GM23338 (cell line): ENCODE measurements at regions not wholly inside any gene's neighbourhood (a gene's known extent, or its start where the extent isn't known, plus 50 kb on each side); places are given as distances from the start of the nearest gene placed in this dataset.

Experiments used
- ATAC-seq: fragments of 200-7000 bp; cut with Tn5 transposase; 3 replicates; pipeline ENCODE4 v1.9.1; 2020
- DNase-seq: peaks from one replicate; pipeline ENCODE4 v3.0.0-alpha.2; 2015; ENCODE audit warnings: low spot score
- H2AFZ ChIP-seq: fragments of 200-600 bp; sonication (generic); 2 replicates; pipeline ENCODE4 v1.8.0; 2016; ENCODE audit warnings: antibody characterized with exemption, mild to moderate bottlenecking, moderate library complexity
- H3F3A ChIP-seq: fragments of 200-600 bp; sonication (generic); replicated peaks from 2 replicates; pipeline ENCODE4 v1.8.0; 2017; ENCODE audit warnings: antibody characterized with exemption, mixed run types, low read depth
- H3K27ac ChIP-seq: fragments of 200-600 bp; sonication (generic); 2 replicates; pipeline ENCODE4 v1.6.1; 2016; ENCODE audit warnings: low read depth
- H3K27me3 ChIP-seq: fragments of 200-600 bp; sonication (generic); 2 replicates; pipeline ENCODE4 v1.8.0; 2016; ENCODE audit warnings: mild to moderate bottlenecking, mixed run types, moderate library complexity; ENCODE audit not compliant: insufficient read depth
- H3K36me3 ChIP-seq: fragments of 200-600 bp; sonication (generic); 2 replicates; pipeline ENCODE4 v1.8.0; 2016; ENCODE audit warnings: mild to moderate bottlenecking; ENCODE audit not compliant: insufficient read depth
- H3K4me1 ChIP-seq: fragments of 200-600 bp; sonication (generic); 2 replicates; pipeline ENCODE4 v1.8.0; 2016; ENCODE audit warnings: mild to moderate bottlenecking, moderate library complexity; ENCODE audit not compliant: insufficient read depth
- H3K4me2 ChIP-seq: fragments of 200-600 bp; sonication (generic); 2 replicates; pipeline ENCODE4 v1.7.1; 2017; ENCODE audit warnings: mixed run types
- H3K4me3 ChIP-seq: fragments of 200-600 bp; sonication (generic); 2 replicates; pipeline ENCODE4 v1.6.1; 2016; ENCODE audit warnings: mixed run types
- H3K79me2 ChIP-seq: fragments of 200-600 bp; sonication (generic); replicated peaks from 2 replicates; pipeline ENCODE4 v1.8.0; 2017; ENCODE audit warnings: mild to moderate bottlenecking; ENCODE audit not compliant: insufficient read depth
- H3K9me2 ChIP-seq: fragments of 200-600 bp; sonication (generic); 2 replicates; pipeline ENCODE4 v1.8.0; 2017; ENCODE audit not compliant: insufficient read depth
- H4K20me1 ChIP-seq: fragments of 200-600 bp; sonication (generic); replicated peaks from 2 replicates; pipeline ENCODE4 v1.8.0; 2017; ENCODE audit warnings: mild to moderate bottlenecking; ENCODE audit not compliant: insufficient read depth
- H3K27ac Mint-ChIP-seq: 2 replicates; pipeline ENCODE4 v1.8.0; 2020; ENCODE audit warnings: inconsistent platforms, mild to moderate bottlenecking, moderate library complexity, mixed read lengths
- H3K27me3 Mint-ChIP-seq: 3 replicates; pipeline ENCODE4 v1.8.0; 2022; ENCODE audit warnings: low read depth, mild to moderate bottlenecking, moderate library complexity, mixed read lengths, inconsistent platforms; ENCODE audit not compliant: insufficient read depth, poor library complexity
- H3K36me3 Mint-ChIP-seq: 3 replicates; pipeline ENCODE4 v1.8.0; 2021; ENCODE audit warnings: low read depth, mild to moderate bottlenecking, inconsistent platforms, moderate library complexity, mixed read lengths
- H3K4me1 Mint-ChIP-seq: 3 replicates; pipeline ENCODE4 v1.8.0; 2020; ENCODE audit warnings: mild to moderate bottlenecking, inconsistent platforms, mixed read lengths
- H3K4me3 Mint-ChIP-seq: 3 replicates; pipeline ENCODE4 v1.8.0; 2021; ENCODE audit warnings: moderate library complexity, mild to moderate bottlenecking, inconsistent platforms, mixed read lengths
- H3K9me3 Mint-ChIP-seq: 3 replicates; pipeline ENCODE4 v1.8.0; 2020; ENCODE audit warnings: moderate library complexity, mild to moderate bottlenecking, inconsistent platforms, mixed read lengths
- CREB1 ChIP-seq: fragments of 250-450 bp; sonication (Bioruptor Pico); IDR thresholded peaks from 2 replicates; pipeline ENCODE4 v1.5.0; 2020; ENCODE audit warnings: low read depth, mild to moderate bottlenecking, moderate library complexity
- EZH2 ChIP-seq: fragments of 200-600 bp; sonication (generic); IDR thresholded peaks from one replicate; pipeline ENCODE4 v1.8.0; 2017; ENCODE audit warnings: antibody characterized with exemption, mild to moderate bottlenecking, low read depth; ENCODE audit not compliant: unreplicated experiment
- EZH2phosphoT487 ChIP-seq: fragments of 200-600 bp; sonication (generic); IDR thresholded peaks from one replicate; pipeline ENCODE4 v1.8.1; 2018; ENCODE audit warnings: antibody characterized with exemption; ENCODE audit not compliant: unreplicated experiment
- JUNB ChIP-seq: IDR thresholded peaks from one replicate; pipeline ENCODE4 v1.6.1; 2016; ENCODE audit warnings: antibody characterized with exemption; ENCODE audit not compliant: unreplicated experiment
- NANOG ChIP-seq: IDR thresholded peaks from 2 replicates; pipeline ENCODE4 v1.6.1; 2016; ENCODE audit warnings: antibody characterized with exemption, borderline replicate concordance
- POLR2AphosphoS5 ChIP-seq: IDR thresholded peaks from 2 replicates; pipeline ENCODE4 v1.6.1; 2016; ENCODE audit warnings: antibody characterized with exemption, low read depth
- STAT1 ChIP-seq: IDR thresholded peaks from one replicate; pipeline ENCODE4 v1.6.1; 2016; ENCODE audit warnings: antibody characterized with exemption; ENCODE audit not compliant: unreplicated experiment
- ZNF114 ChIP-seq: fragments of 250-450 bp; sonication (Bioruptor Pico); IDR thresholded peaks from 2 replicates; pipeline ENCODE4 v1.5.0; 2020; ENCODE audit warnings: mild to moderate bottlenecking, moderate library complexity
- TF ChIP-seq, protein P1 (sequence below), 2 experiments: fragments of 200-600 bp in 1 of 2; sonication (generic) in 1 of 2; conservative IDR thresholded peaks; 2 replicates each; pipeline versions ENCODE4 v1.5.1 to v1.6.1; 2016 to 2017; ENCODE audit warnings: antibody characterized with exemption in 2 of 2, low read depth in 2 of 2, mild to moderate bottlenecking in 2 of 2, moderate library complexity in 1 of 2
- TF ChIP-seq, protein P2 (sequence below): IDR thresholded peaks from 2 replicates; pipeline ENCODE4 v1.6.1; 2016; ENCODE audit warnings: antibody characterized with exemption
- TF ChIP-seq, protein P3 (sequence below): fragments of 250-450 bp; sonication (Bioruptor Pico); IDR thresholded peaks from 2 replicates; pipeline ENCODE4 v1.5.0; 2020; ENCODE audit warnings: mild to moderate bottlenecking, moderate library complexity

DNA sequence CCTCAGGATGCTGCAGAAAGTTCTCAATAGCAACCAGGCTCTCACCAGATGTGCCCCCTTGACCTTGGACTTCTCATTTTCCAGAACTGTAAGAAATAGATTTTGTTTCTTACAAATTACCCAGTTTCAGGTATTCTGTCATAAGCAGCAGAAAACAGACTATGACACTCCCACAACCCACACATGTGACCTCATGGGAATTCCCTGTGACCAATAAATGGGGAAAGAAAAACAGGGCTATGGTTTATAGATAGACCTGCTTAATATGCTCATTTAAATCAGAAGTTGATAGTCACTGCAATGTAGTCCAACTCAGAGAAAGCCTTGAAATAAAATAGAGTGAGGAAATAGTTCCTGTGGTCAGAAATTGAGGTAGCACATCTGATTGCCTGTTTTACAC lies 380.9 kb upstream of the PTBP2 start:
- no peaks in the 10 kb centered on the region for H3K4me1 Mint-ChIP-seq
- H3K79me2 ChIP-seq: no peaks in the 10 kb centered on the region
- no peak overlapping the region for H3K4me3 Mint-ChIP-seq
- TF ChIP-seq EZH2phosphoT487 (no peak), STAT1 (no peak), CREB1 (CRISPR knock-in tag) (no peak), NANOG (no peak), POLR2AphosphoS5 (no peak), ZNF114 (no peak), JUNB (no peak), EZH2 (no peak)
- TF ChIP-seq, protein P1, sequence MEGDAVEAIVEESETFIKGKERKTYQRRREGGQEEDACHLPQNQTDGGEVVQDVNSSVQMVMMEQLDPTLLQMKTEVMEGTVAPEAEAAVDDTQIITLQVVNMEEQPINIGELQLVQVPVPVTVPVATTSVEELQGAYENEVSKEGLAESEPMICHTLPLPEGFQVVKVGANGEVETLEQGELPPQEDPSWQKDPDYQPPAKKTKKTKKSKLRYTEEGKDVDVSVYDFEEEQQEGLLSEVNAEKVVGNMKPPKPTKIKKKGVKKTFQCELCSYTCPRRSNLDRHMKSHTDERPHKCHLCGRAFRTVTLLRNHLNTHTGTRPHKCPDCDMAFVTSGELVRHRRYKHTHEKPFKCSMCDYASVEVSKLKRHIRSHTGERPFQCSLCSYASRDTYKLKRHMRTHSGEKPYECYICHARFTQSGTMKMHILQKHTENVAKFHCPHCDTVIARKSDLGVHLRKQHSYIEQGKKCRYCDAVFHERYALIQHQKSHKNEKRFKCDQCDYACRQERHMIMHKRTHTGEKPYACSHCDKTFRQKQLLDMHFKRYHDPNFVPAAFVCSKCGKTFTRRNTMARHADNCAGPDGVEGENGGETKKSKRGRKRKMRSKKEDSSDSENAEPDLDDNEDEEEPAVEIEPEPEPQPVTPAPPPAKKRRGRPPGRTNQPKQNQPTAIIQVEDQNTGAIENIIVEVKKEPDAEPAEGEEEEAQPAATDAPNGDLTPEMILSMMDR (conservative IDR thresholded peaks at IDR 0.05; ENCODE audit: low read depth in 2 of 2): no peak
- TF ChIP-seq, protein P2, sequence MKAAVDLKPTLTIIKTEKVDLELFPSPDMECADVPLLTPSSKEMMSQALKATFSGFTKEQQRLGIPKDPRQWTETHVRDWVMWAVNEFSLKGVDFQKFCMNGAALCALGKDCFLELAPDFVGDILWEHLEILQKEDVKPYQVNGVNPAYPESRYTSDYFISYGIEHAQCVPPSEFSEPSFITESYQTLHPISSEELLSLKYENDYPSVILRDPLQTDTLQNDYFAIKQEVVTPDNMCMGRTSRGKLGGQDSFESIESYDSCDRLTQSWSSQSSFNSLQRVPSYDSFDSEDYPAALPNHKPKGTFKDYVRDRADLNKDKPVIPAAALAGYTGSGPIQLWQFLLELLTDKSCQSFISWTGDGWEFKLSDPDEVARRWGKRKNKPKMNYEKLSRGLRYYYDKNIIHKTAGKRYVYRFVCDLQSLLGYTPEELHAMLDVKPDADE: no peak
- TF ChIP-seq, protein P3, sequence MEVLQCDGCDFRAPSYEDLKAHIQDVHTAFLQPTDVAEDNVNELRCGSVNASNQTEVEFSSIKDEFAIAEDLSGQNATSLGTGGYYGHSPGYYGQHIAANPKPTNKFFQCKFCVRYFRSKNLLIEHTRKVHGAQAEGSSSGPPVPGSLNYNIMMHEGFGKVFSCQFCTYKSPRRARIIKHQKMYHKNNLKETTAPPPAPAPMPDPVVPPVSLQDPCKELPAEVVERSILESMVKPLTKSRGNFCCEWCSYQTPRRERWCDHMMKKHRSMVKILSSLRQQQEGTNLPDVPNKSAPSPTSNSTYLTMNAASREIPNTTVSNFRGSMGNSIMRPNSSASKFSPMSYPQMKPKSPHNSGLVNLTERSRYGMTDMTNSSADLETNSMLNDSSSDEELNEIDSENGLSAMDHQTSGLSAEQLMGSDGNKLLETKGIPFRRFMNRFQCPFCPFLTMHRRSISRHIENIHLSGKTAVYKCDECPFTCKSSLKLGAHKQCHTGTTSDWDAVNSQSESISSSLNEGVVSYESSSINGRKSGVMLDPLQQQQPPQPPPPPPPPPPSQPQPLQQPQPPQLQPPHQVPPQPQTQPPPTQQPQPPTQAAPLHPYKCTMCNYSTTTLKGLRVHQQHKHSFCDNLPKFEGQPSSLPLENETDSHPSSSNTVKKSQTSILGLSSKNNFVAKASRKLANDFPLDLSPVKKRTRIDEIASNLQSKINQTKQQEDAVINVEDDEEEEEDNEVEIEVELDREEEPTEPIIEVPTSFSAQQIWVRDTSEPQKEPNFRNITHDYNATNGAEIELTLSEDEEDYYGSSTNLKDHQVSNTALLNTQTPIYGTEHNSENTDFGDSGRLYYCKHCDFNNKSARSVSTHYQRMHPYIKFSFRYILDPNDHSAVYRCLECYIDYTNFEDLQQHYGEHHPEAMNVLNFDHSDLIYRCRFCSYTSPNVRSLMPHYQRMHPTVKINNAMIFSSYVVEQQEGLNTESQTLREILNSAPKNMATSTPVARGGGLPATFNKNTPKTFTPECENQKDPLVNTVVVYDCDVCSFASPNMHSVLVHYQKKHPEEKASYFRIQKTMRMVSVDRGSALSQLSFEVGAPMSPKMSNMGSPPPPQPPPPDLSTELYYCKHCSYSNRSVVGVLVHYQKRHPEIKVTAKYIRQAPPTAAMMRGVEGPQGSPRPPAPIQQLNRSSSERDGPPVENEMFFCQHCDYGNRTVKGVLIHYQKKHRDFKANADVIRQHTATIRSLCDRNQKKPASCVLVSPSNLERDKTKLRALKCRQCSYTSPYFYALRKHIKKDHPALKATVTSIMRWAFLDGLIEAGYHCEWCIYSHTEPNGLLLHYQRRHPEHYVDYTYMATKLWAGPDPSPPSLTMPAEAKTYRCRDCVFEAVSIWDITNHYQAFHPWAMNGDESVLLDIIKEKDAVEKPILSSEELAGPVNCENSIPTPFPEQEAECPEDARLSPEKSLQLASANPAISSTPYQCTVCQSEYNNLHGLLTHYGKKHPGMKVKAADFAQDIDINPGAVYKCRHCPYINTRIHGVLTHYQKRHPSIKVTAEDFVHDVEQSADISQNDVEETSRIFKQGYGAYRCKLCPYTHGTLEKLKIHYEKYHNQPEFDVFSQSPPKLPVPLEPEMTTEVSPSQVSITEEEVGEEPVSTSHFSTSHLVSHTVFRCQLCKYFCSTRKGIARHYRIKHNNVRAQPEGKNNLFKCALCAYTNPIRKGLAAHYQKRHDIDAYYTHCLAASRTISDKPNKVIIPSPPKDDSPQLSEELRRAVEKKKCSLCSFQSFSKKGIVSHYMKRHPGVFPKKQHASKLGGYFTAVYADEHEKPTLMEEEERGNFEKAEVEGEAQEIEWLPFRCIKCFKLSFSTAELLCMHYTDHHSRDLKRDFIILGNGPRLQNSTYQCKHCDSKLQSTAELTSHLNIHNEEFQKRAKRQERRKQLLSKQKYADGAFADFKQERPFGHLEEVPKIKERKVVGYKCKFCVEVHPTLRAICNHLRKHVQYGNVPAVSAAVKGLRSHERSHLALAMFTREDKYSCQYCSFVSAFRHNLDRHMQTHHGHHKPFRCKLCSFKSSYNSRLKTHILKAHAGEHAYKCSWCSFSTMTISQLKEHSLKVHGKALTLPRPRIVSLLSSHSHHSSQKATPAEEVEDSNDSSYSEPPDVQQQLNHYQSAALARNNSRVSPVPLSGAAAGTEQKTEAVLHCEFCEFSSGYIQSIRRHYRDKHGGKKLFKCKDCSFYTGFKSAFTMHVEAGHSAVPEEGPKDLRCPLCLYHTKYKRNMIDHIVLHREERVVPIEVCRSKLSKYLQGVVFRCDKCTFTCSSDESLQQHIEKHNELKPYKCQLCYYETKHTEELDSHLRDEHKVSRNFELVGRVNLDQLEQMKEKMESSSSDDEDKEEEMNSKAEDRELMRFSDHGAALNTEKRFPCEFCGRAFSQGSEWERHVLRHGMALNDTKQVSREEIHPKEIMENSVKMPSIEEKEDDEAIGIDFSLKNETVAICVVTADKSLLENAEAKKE (CRISPR knock-in tag): no peak
- no peak overlapping the region for H3K4me2 ChIP-seq
- H3K4me3 ChIP-seq: no peak overlapping the region
- no peaks in the 10 kb centered on the region for H3K9me2 ChIP-seq
- H3K9me3 Mint-ChIP-seq: peaks cover 10% of the 10 kb centered on the region; the same call in 2 of the 3 replicates
- H2AFZ ChIP-seq: no peak overlapping the region
- no peaks in the 10 kb centered on the region for H4K20me1 ChIP-seq
- DNase-seq (no peak), ATAC-seq (no peak)
- H3K4me1 ChIP-seq: no peaks in the 10 kb centered on the region
- H3K27ac Mint-ChIP-seq: no peak overlapping the region
- no peaks in the 10 kb centered on the region for H3K36me3 Mint-ChIP-seq
- H3K27me3 ChIP-seq: no peaks in the 10 kb centered on the region
- no peaks in the 10 kb centered on the region for H3K36me3 ChIP-seq
- H3K27me3 Mint-ChIP-seq: no peaks in the 10 kb centered on the region
- no peak overlapping the region for H3K27ac ChIP-seq
- H3F3A ChIP-seq: no peaks in the 10 kb centered on the region
